BJ (cell line): ENCODE measurements at regions not wholly inside any gene's neighbourhood (a gene's known extent, or its start where the extent isn't known, plus 50 kb on each side); places are given as distances from the start of the nearest gene placed in this dataset.

ENCODE experiments used
- CTCF ChIA-PET: fragments of 350-600 bp; formaldehyde crosslinking; extraction: SDS; loops from one replicate; lab custom pipeline; 2021; ENCODE audit warnings: antibody characterized with exemption, inconsistent platforms; lab: Yijun Ruan, JAX
- POLR2A ChIA-PET: fragments of 300-600 bp; sonication (Branson Sonifier 250); formaldehyde crosslinking; extraction: SDS; loops from one replicate; lab custom pipeline; 2021; ENCODE audit warnings: antibody characterized with exemption; lab: Charles Lee
- DNase-seq: peaks from one replicate; pipeline ENCODE4 v3.0.0-alpha.2; 2011; ENCODE audit warnings: low read depth
- H3K27me3 ChIP-seq: 2 replicates; pipeline ENCODE4 v1.6.0; 2011; ENCODE audit warnings: low read length; ENCODE audit not compliant: control insufficient read depth, insufficient read depth
- H3K36me3 ChIP-seq: 2 replicates; pipeline ENCODE4 v1.5.1; 2011; ENCODE audit warnings: low read length; ENCODE audit not compliant: control insufficient read depth, insufficient read depth
- H3K4me3 ChIP-seq: 2 replicates; pipeline ENCODE4 v1.5.1; 2011; ENCODE audit warnings: low read depth, mild to moderate bottlenecking, control low read depth, low read length
- TF ChIP-seq, protein P1 (sequence below): IDR thresholded peaks from 2 replicates; pipeline ENCODE4 v1.5.1; 2011; ENCODE audit warnings: low read depth, mild to moderate bottlenecking, control low read depth, inconsistent platforms, low read length, moderate library complexity; ENCODE audit not compliant: insufficient read depth

DNA sequence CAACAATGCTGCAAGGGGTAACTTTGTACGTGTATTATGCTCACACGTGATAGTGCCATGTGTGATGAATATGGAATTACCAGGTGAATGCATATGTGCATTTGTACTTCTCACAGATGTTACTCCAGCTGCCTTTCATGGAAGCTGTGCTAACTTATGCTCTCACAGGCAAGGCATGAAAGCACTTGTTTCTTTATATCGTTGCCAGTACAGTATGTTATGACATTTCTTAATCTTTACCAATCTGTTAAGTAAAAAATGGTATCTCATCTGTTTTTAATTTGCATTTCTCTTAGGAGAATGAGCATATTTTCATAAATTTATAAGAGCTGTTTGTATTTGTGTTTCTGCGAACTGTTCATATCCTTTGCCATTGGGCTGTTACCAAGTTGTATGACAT is 311.8 kb upstream of the DMRT1 start:
- TF ChIP-seq, protein P1, sequence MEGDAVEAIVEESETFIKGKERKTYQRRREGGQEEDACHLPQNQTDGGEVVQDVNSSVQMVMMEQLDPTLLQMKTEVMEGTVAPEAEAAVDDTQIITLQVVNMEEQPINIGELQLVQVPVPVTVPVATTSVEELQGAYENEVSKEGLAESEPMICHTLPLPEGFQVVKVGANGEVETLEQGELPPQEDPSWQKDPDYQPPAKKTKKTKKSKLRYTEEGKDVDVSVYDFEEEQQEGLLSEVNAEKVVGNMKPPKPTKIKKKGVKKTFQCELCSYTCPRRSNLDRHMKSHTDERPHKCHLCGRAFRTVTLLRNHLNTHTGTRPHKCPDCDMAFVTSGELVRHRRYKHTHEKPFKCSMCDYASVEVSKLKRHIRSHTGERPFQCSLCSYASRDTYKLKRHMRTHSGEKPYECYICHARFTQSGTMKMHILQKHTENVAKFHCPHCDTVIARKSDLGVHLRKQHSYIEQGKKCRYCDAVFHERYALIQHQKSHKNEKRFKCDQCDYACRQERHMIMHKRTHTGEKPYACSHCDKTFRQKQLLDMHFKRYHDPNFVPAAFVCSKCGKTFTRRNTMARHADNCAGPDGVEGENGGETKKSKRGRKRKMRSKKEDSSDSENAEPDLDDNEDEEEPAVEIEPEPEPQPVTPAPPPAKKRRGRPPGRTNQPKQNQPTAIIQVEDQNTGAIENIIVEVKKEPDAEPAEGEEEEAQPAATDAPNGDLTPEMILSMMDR: no peak
- ChIA-PET CTCF (interaction anchor here (0.9 to 1.2 kb wide), 2 partner anchors 57 to 259 kb away, joined by 3 read pairs; no protein-coding TSS in a partner anchor), POLR2A (no interaction called here)
- Histone ChIP-seq H3K27me3 (no peaks in the 10 kb centered on the region), H3K4me3 (no peak overlapping the region), H3K36me3 (no peaks in the 10 kb centered on the region)
- DNase-seq: no peak

DNA sequence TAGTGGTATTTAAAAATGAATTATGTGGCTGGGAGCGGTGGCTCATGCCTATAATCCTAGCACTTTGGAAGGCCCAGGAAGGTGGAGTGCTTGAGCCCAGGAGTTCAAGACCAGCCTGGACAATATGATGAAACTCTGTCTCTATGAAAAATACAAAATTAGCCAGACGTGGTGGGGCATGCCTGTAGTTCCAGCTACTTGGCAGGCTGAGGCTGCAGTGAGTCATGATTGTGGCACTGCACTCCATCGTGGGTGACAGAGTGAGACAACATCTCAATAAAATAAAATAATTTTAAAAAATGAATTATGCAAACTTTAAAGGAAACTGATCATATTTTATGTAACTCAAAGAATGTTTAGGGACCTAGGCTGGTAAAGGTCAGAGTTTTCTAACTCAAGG is 310.8 kb upstream of the DMRT1 start:
- H3K4me3 ChIP-seq: no peak overlapping the region
- H3K36me3 ChIP-seq: no peaks in the 10 kb centered on the region
- TF ChIP-seq, protein P1: no peak
- POLR2A ChIA-PET: no interaction called here
- CTCF ChIA-PET: interaction anchor here (0.9 to 1.2 kb wide), 2 partner anchors 58 to 258 kb away, joined by 3 read pairs; no protein-coding TSS in a partner anchor
- no peaks in the 10 kb centered on the region for H3K27me3 ChIP-seq
- DNase-seq: no peak

DNA sequence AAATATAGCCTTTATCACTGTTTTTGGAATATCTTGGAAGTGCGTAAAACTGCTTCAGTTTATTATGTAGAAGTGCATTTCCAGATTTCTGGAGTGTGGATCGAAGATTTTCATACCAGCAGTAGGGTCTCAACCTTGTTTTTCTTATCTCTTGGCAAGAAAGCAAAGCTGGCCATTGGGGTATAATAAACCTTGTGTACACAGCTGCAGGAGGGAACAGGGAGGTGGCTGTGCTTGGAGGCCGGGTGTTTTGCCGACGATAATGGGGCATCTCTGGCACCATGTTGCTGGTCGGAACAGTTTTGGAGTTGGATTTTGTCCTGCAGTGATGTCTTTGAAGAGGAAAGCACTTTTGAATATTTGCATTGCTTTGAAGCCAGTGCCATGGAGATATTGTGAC is 308.8 kb upstream of the DMRT1 start:
- no peaks in the 10 kb centered on the region for H3K27me3 ChIP-seq
- no peak for DNase-seq
- no peak overlapping the region for H3K4me3 ChIP-seq
- POLR2A ChIA-PET: no interaction called here
- TF ChIP-seq, protein P1: no peak
- no peaks in the 10 kb centered on the region for H3K36me3 ChIP-seq
- CTCF ChIA-PET: no interaction called here

DNA sequence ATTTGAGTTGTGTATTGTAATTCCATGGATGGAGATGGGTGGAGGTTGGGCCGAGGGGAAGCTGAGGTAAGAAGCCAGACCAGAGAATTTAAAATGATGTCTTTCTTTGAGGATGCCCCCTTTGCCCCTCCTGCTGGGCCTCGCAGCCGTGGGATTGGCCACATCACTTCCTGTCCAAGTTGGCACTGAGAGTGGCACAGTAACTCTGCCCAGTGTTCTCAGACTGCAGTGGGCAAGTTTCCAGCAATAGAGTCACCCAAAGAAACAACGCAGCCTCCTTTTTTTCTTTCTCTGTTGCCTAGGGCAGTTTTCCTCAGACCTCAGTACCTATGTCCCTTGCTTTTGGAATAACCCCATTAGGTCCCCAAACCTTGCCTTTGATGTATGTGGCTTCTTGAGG is 306.6 kb upstream of the DMRT1 start:
- POLR2A ChIA-PET: no interaction called here
- H3K4me3 ChIP-seq: no peak overlapping the region
- CTCF ChIA-PET: no interaction called here
- no peaks in the 10 kb centered on the region for H3K36me3 ChIP-seq
- TF ChIP-seq, protein P1: no peak
- no peaks in the 10 kb centered on the region for H3K27me3 ChIP-seq
- DNase-seq: no peak

DNA sequence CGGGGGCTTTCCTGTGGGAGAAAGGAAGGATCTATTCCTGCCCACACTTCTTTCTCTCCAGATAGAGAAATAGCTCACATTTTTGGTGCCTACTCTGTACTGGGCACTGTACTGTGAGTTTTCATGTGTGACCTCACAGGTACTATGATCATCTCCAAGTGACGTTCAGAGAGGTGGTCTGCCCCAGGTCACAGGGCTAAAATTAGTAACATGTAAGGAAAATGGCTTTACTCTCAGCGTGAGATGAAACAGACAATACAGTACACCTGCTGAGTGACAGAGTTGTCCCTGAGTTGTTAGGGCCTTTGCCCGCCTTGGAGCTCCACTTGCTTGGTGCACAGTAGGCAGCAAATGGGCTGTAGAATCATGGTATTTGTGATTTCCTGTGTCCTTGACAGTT is 306.1 kb upstream of the DMRT1 start:
- no peak for DNase-seq
- ChIA-PET CTCF (no interaction called here), POLR2A (no interaction called here)
- H3K4me3 ChIP-seq: no peak overlapping the region
- H3K36me3 ChIP-seq: no peaks in the 10 kb centered on the region
- TF ChIP-seq, protein P1: no peak
- H3K27me3 ChIP-seq: no peaks in the 10 kb centered on the region
